T-helper 2 cell treated with Interferon-gamma antibody and Interleukin-4, amounts not matched to agents 5 μg/mL and 100 μg/mL, for 36 hours (primary cell): ENCODE measurements at regions not wholly inside any gene's neighbourhood (a gene's known extent, or its start where the extent isn't known, plus 50 kb on each side); places are given as distances from the start of the nearest gene placed in this dataset.

ENCODE experiments used
- DNase-seq: peaks from one replicate; pipeline ENCODE4 v3.0.0; 2021; ENCODE audit warnings: low spot score
- H3K27ac Mint-ChIP-seq: one replicate; pipeline ENCODE4 v1.8.0; 2021; ENCODE audit warnings: mild to moderate bottlenecking, mixed read lengths
- H3K27me3 Mint-ChIP-seq: one replicate; pipeline ENCODE4 v1.8.0; 2021; ENCODE audit warnings: low read depth, mixed read lengths
- H3K36me3 Mint-ChIP-seq: one replicate; pipeline ENCODE4 v1.8.0; 2021; ENCODE audit warnings: low read depth, mixed read lengths
- H3K4me1 Mint-ChIP-seq: one replicate; pipeline ENCODE4 v1.8.0; 2021; ENCODE audit warnings: low read depth, mixed read lengths
- H3K4me3 Mint-ChIP-seq: one replicate; pipeline ENCODE4 v1.8.0; 2022; ENCODE audit warnings: mild to moderate bottlenecking, moderate library complexity, mixed read lengths
- H3K9me3 Mint-ChIP-seq: one replicate; pipeline ENCODE4 v1.8.0; 2021; ENCODE audit warnings: mixed read lengths

- no peaks in the 10 kb centered on the region for H3K36me3 Mint-ChIP-seq
- no peaks in the 10 kb centered on the region for H3K4me1 Mint-ChIP-seq
- no peaks in the 10 kb centered on the region for H3K9me3 Mint-ChIP-seq
- peaks cover 6% of the 10 kb centered on the region for H3K27me3 Mint-ChIP-seq
- no peak for DNase-seq
- H3K4me3 Mint-ChIP-seq, result no peak overlapping the region
- H3K27ac Mint-ChIP-seq, result no peak overlapping the region
Measured at GRCh38 chr10:117723343-117723742, 180.8 kb downstream of the EMX2 start.

GRCh38 chr10:117725993-117726392 is 183.4 kb downstream of the EMX2 start:
- H3K4me1 Mint-ChIP-seq, result no peaks in the 10 kb centered on the region
- no peaks in the 10 kb centered on the region for H3K9me3 Mint-ChIP-seq

GRCh38 chr10:117726596-117727295 is 184.2 kb downstream of the EMX2 start:
- H3K36me3 Mint-ChIP-seq, result no peaks in the 10 kb centered on the region
- H3K27me3 Mint-ChIP-seq, result peaks cover 1% of the 10 kb centered on the region
- H3K27ac Mint-ChIP-seq, result no peak overlapping the region
- no peaks in the 10 kb centered on the region for H3K9me3 Mint-ChIP-seq
- H3K4me1 Mint-ChIP-seq, result no peaks in the 10 kb centered on the region
- no peak for DNase-seq
- no peak overlapping the region for H3K4me3 Mint-ChIP-seq

More at GRCh38 chr10:117725993-117726392, 183.4 kb downstream of the EMX2 start:
- Mint-ChIP-seq H3K27ac (no peak overlapping the region), H3K36me3 (no peaks in the 10 kb centered on the region), H3K4me3 (no peak overlapping the region), H3K27me3 (peaks cover 3% of the 10 kb centered on the region)
- no peak for DNase-seq

GRCh38 chr10:117727421-117727820 is 184.9 kb downstream of the EMX2 start:
- Mint-ChIP-seq H3K36me3 (no peaks in the 10 kb centered on the region), H3K27ac (no peak overlapping the region), H3K4me1 (no peaks in the 10 kb centered on the region), H3K4me3 (no peak overlapping the region), H3K9me3 (no peaks in the 10 kb centered on the region), H3K27me3 (peaks cover 8% of the 10 kb centered on the region)
- DNase-seq, result no peak

- no peak overlapping the region for H3K4me3 Mint-ChIP-seq
- H3K36me3 Mint-ChIP-seq, result no peaks in the 10 kb centered on the region
Measured at GRCh38 chr10:117728087-117728486, 185.5 kb downstream of the EMX2 start.

GRCh38 chr10:117729156-117729555 is 186.6 kb downstream of the EMX2 start:
- Mint-ChIP-seq H3K27ac (no peak overlapping the region), H3K36me3 (no peaks in the 10 kb centered on the region), H3K27me3 (peaks cover 21% of the 10 kb centered on the region), H3K4me1 (no peaks in the 10 kb centered on the region), H3K9me3 (no peaks in the 10 kb centered on the region), H3K4me3 (no peak overlapping the region)
- no peak for DNase-seq

More at GRCh38 chr10:117728087-117728486, 185.5 kb downstream of the EMX2 start:
- H3K9me3 Mint-ChIP-seq, result no peaks in the 10 kb centered on the region
- H3K27me3 Mint-ChIP-seq, result peaks cover 14% of the 10 kb centered on the region
- DNase-seq, result no peak
- no peak overlapping the region for H3K27ac Mint-ChIP-seq
- H3K4me1 Mint-ChIP-seq, result no peaks in the 10 kb centered on the region

- Mint-ChIP-seq H3K4me3 (no peak overlapping the region), H3K4me1 (no peaks in the 10 kb centered on the region), H3K27ac (no peak overlapping the region), H3K36me3 (no peaks in the 10 kb centered on the region), H3K9me3 (no peaks in the 10 kb centered on the region), H3K27me3 (peaks cover 36% of the 10 kb centered on the region)
- DNase-seq, result no peak
Measured at GRCh38 chr10:117731121-117731791, 188.7 kb downstream of the EMX2 start.

- no peak for DNase-seq
- H3K36me3 Mint-ChIP-seq, result no peaks in the 10 kb centered on the region
- no peaks in the 10 kb centered on the region for H3K4me1 Mint-ChIP-seq
- no peak overlapping the region for H3K4me3 Mint-ChIP-seq
- no peaks in the 10 kb centered on the region for H3K9me3 Mint-ChIP-seq
- peaks cover 41% of the 10 kb centered on the region for H3K27me3 Mint-ChIP-seq
- no peak overlapping the region for H3K27ac Mint-ChIP-seq
Measured at GRCh38 chr10:117734731-117735405, 192.3 kb downstream of the EMX2 start.

- Mint-ChIP-seq H3K4me3 (no peak overlapping the region), H3K4me1 (no peaks in the 10 kb centered on the region), H3K9me3 (no peaks in the 10 kb centered on the region), H3K27me3 (peaks cover 41% of the 10 kb centered on the region), H3K36me3 (no peaks in the 10 kb centered on the region), H3K27ac (no peak overlapping the region)
- no peak for DNase-seq
Measured at GRCh38 chr10:117736655-117737054, 194.1 kb downstream of the EMX2 start.

GRCh38 chr10:117740088-117740487 is 197.5 kb downstream of the EMX2 start:
- H3K27me3 Mint-ChIP-seq, result peaks cover 19% of the 10 kb centered on the region
- no peak overlapping the region for H3K27ac Mint-ChIP-seq
- H3K9me3 Mint-ChIP-seq, result no peaks in the 10 kb centered on the region
- H3K4me1 Mint-ChIP-seq, result no peaks in the 10 kb centered on the region
- no peaks in the 10 kb centered on the region for H3K36me3 Mint-ChIP-seq
- no peak overlapping the region for H3K4me3 Mint-ChIP-seq
- DNase-seq, result no peak

- H3K4me1 Mint-ChIP-seq, result no peaks in the 10 kb centered on the region
- no peaks in the 10 kb centered on the region for H3K36me3 Mint-ChIP-seq
- H3K27me3 Mint-ChIP-seq, result peaks cover 14% of the 10 kb centered on the region
- H3K27ac Mint-ChIP-seq, result no peak overlapping the region
- H3K9me3 Mint-ChIP-seq, result no peaks in the 10 kb centered on the region
- DNase-seq, result no peak
- H3K4me3 Mint-ChIP-seq, result no peak overlapping the region
Measured at GRCh38 chr10:117740691-117741222, 198.2 kb downstream of the EMX2 start.

GRCh38 chr10:117741524-117741923 is 199.0 kb downstream of the EMX2 start:
- no peak for DNase-seq
- Mint-ChIP-seq H3K9me3 (no peaks in the 10 kb centered on the region), H3K36me3 (no peaks in the 10 kb centered on the region), H3K27me3 (peaks cover 6% of the 10 kb centered on the region), H3K4me3 (no peak overlapping the region), H3K4me1 (no peaks in the 10 kb centered on the region), H3K27ac (no peak overlapping the region)

- no peaks in the 10 kb centered on the region for H3K4me1 Mint-ChIP-seq
- no peak for DNase-seq
- no peaks in the 10 kb centered on the region for H3K9me3 Mint-ChIP-seq
- peaks cover 4% of the 10 kb centered on the region for H3K27me3 Mint-ChIP-seq
- H3K36me3 Mint-ChIP-seq, result no peaks in the 10 kb centered on the region
- H3K27ac Mint-ChIP-seq, result no peak overlapping the region
- H3K4me3 Mint-ChIP-seq, result no peak overlapping the region
Measured at GRCh38 chr10:117743509-117743908, 201.0 kb downstream of the EMX2 start.

- Mint-ChIP-seq H3K27ac (no peak overlapping the region), H3K27me3 (peaks cover 4% of the 10 kb centered on the region), H3K9me3 (no peaks in the 10 kb centered on the region), H3K36me3 (no peaks in the 10 kb centered on the region), H3K4me3 (no peak overlapping the region), H3K4me1 (no peaks in the 10 kb centered on the region)
- DNase-seq, result no peak
Measured at GRCh38 chr10:117745301-117745700, 202.8 kb downstream of the EMX2 start.
